Stimulated activated CD4-positive, alpha-beta T cell treated with anti-CD3 and anti-CD28 coated beads, Interleukin-4, amount 100 ng/mL, for 4 hours (primary cell): ENCODE measurements at regions not wholly inside any gene's neighbourhood (a gene's known extent, or its start where the extent isn't known, plus 50 kb on each side); places are given as distances from the start of the nearest gene placed in this dataset.

Source experiments
- DNase-seq, 2 experiments: peaks; one replicate each; pipeline ENCODE4 v3.0.0-alpha.2; 2020

- no peak for DNase-seq
These were observed 173.3 kb downstream of the PALM2AKAP2 start for GRCh38 chr9:109953300-109953699.

- DNase-seq = no peak
These were observed 174.0 kb downstream of the PALM2AKAP2 start for GRCh38 chr9:109953813-109954497.

- no peak for DNase-seq
These were observed 176.9 kb downstream of the PALM2AKAP2 start for GRCh38 chr9:109956717-109957440.

- no peak for DNase-seq
These were observed 179.7 kb downstream of the PALM2AKAP2 start for GRCh38 chr9:109959679-109960078.

GRCh38 chr9:109961626-109962025, 181.6 kb downstream of the PALM2AKAP2 start:
- DNase-seq = no peak

GRCh38 chr9:109962215-109962614, 182.2 kb downstream of the PALM2AKAP2 start:
- no peak for DNase-seq

- no peak for DNase-seq
These were observed 183.1 kb downstream of the PALM2AKAP2 start for GRCh38 chr9:109963079-109963478.

- DNase-seq = no peak
These were observed 186.8 kb downstream of the PALM2AKAP2 start for GRCh38 chr9:109966643-109967368.

GRCh38 chr9:109967651-109968642, 187.9 kb downstream of the PALM2AKAP2 start:
- DNase-seq = no peak

GRCh38 chr9:109969011-109969410, 189.0 kb downstream of the PALM2AKAP2 start:
- DNase-seq = no peak

- DNase-seq = no peak
These were observed 189.7 kb downstream of the PALM2AKAP2 start for GRCh38 chr9:109969573-109970237.

- DNase-seq = no peak
These were observed 191.2 kb downstream of the PALM2AKAP2 start for GRCh38 chr9:109971226-109971625.

- DNase-seq = no peak
These were observed 192.3 kb downstream of the PALM2AKAP2 start for GRCh38 chr9:109972026-109972882.

GRCh38 chr9:109973336-109973735, 193.3 kb downstream of the PALM2AKAP2 start:
- no peak for DNase-seq

- peak in 1 of 2 experiments; percentile 28 for DNase-seq
These were observed 194.3 kb downstream of the PALM2AKAP2 start for GRCh38 chr9:109974143-109974917.

GRCh38 chr9:109974918-109975276, 194.9 kb downstream of the PALM2AKAP2 start:
- no peak for DNase-seq

GRCh38 chr9:109975574-109976295, 195.7 kb downstream of the PALM2AKAP2 start:
- DNase-seq = no peak

- no peak for DNase-seq
These were observed 196.3 kb downstream of the PALM2AKAP2 start for GRCh38 chr9:109976303-109976702.

GRCh38 chr9:109977521-109977920, 197.5 kb downstream of the PALM2AKAP2 start:
- DNase-seq = no peak
